GM23248 (cell line): ENCODE measurements at regions not wholly inside any gene's neighbourhood (a gene's known extent, or its start where the extent isn't known, plus 50 kb on each side); places are given as distances from the start of the nearest gene placed in this dataset.

Experiments used
- DNase-seq: peaks from one replicate; pipeline ENCODE4 v3.0.0-alpha.2; 2015
- H2AFZ ChIP-seq: fragments of 200-600 bp; sonication (generic); 2 replicates; pipeline ENCODE4 v1.6.1; 2016; ENCODE audit warnings: antibody characterized with exemption
- H3F3A ChIP-seq: fragments of 200-600 bp; sonication (generic); 2 replicates; pipeline ENCODE4 v1.6.1; 2016; ENCODE audit warnings: mild to moderate bottlenecking, antibody characterized with exemption, mixed run types; ENCODE audit not compliant: insufficient read depth
- H3K27ac ChIP-seq: fragments of 200-600 bp; sonication (generic); 2 replicates; pipeline ENCODE4 v1.5.1; 2016; ENCODE audit warnings: mild to moderate bottlenecking
- H3K27me3 ChIP-seq: fragments of 200-600 bp; sonication (generic); replicated peaks from 2 replicates; pipeline ENCODE4 v1.6.1; 2016; ENCODE audit warnings: mild to moderate bottlenecking; ENCODE audit not compliant: insufficient read depth
- H3K36me3 ChIP-seq: fragments of 200-600 bp; sonication (generic); 2 replicates; pipeline ENCODE4 v1.6.1; 2016; ENCODE audit warnings: low read depth, mild to moderate bottlenecking
- H3K4me1 ChIP-seq: fragments of 200-600 bp; sonication (generic); 2 replicates; pipeline ENCODE4 v1.6.1; 2016; ENCODE audit warnings: mild to moderate bottlenecking; ENCODE audit not compliant: insufficient read depth
- H3K4me2 ChIP-seq: fragments of 200-600 bp; sonication (generic); one replicate; pipeline ENCODE4 v1.6.1; 2016; ENCODE audit warnings: mild to moderate bottlenecking; ENCODE audit not compliant: unreplicated experiment
- H3K4me3 ChIP-seq: fragments of 200-600 bp; sonication (generic); 2 replicates; pipeline ENCODE4 v1.5.1; 2016; ENCODE audit warnings: mild to moderate bottlenecking
- H3K79me2 ChIP-seq: fragments of 200-600 bp; sonication (generic); 2 replicates; pipeline ENCODE4 v1.6.1; 2016; ENCODE audit warnings: mild to moderate bottlenecking; ENCODE audit not compliant: insufficient read depth
- H3K9ac ChIP-seq: fragments of 200-600 bp; sonication (generic); 2 replicates; pipeline ENCODE4 v1.6.1; 2016; ENCODE audit warnings: mild to moderate bottlenecking
- H3K9me2 ChIP-seq: fragments of 200-600 bp; sonication (generic); 2 replicates; pipeline ENCODE4 v1.6.1; 2016; ENCODE audit warnings: mixed run types, mild to moderate bottlenecking, moderate library complexity; ENCODE audit not compliant: insufficient read depth
- H3K9me3 ChIP-seq: fragments of 200-600 bp; sonication (generic); one replicate; pipeline ENCODE4 v1.6.1; 2017; ENCODE audit warnings: low read depth
- H4K20me1 ChIP-seq: fragments of 200-600 bp; sonication (generic); 2 replicates; pipeline ENCODE4 v1.6.0; 2016; ENCODE audit not compliant: insufficient read depth
- EZH2 ChIP-seq: fragments of 200-600 bp; sonication (generic); IDR thresholded peaks from 2 replicates; pipeline ENCODE4 v1.6.1; 2018; ENCODE audit warnings: antibody characterized with exemption, mild to moderate bottlenecking; ENCODE audit not compliant: insufficient read depth, poor library complexity, severe bottlenecking
- EZH2phosphoT487 ChIP-seq: fragments of 200-600 bp; sonication (generic); IDR thresholded peaks from 2 replicates; pipeline ENCODE4 v1.6.1; 2018; ENCODE audit warnings: antibody characterized with exemption, moderate library complexity, mild to moderate bottlenecking, low read depth; ENCODE audit not compliant: insufficient read depth
- WGBS, 2 experiments: methylation state at CpG; one replicate each; pipeline ENCODE4 v1.1.6; 2015 to 2017; ENCODE audit warnings: low lambda C conversion rate in 2 of 2, low coverage in 1 of 2; ENCODE audit errors: missing lambda C conversion rate in 2 of 2; 5-methylcytosine and 5-hydroxymethylcytosine counted together
- in situ Hi-C: fragments of 300-500 bp; cut with MboI; formaldehyde crosslinking; loops from 2 replicates; pipeline ENCODE4 v1.15.0; 2020

DNA sequence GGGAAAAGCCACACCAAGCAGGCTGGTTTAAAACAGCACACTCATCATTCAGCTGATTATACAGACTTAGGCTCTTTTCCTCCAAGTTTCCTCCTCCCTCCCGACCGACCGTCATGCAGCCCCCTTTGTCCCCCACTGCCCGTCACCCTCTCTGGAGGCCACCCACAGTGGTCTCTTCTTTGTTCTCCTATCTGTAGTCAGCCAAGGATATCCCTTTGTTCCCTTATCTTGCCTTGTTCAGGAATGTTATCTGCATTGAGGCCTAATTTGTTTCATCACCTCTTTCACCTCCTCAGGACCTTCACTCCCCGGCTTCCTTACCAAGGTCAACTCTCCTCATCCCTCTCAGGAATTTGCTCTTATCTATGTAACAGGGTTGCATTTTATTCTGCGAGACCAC is 186.4 kb upstream of the CDH13 start:
- no peak for TF ChIP-seq EZH2
- TF ChIP-seq EZH2phosphoT487: no peak
- Histone ChIP-seq H3K4me1 (no peaks in the 10 kb centered on the region), H3K4me2 (no peak overlapping the region), H3K79me2 (no peaks in the 10 kb centered on the region), H2AFZ (no peak overlapping the region), H4K20me1 (no peaks in the 10 kb centered on the region), H3K4me3 (no peak overlapping the region), H3K9me3 (no peaks in the 10 kb centered on the region), H3K36me3 (no peaks in the 10 kb centered on the region), H3K9me2 (no peaks in the 10 kb centered on the region), H3F3A (no peaks in the 10 kb centered on the region), H3K9ac (no peak overlapping the region), H3K27ac (no peak overlapping the region), H3K27me3 (peaks cover 31% of the 10 kb centered on the region)
- 40 to 58% methylated on average over 6 of the region's 6 CpGs for WGBS, 2 experiments
- in situ Hi-C loops: no loop called here
- no peak for DNase-seq

DNA sequence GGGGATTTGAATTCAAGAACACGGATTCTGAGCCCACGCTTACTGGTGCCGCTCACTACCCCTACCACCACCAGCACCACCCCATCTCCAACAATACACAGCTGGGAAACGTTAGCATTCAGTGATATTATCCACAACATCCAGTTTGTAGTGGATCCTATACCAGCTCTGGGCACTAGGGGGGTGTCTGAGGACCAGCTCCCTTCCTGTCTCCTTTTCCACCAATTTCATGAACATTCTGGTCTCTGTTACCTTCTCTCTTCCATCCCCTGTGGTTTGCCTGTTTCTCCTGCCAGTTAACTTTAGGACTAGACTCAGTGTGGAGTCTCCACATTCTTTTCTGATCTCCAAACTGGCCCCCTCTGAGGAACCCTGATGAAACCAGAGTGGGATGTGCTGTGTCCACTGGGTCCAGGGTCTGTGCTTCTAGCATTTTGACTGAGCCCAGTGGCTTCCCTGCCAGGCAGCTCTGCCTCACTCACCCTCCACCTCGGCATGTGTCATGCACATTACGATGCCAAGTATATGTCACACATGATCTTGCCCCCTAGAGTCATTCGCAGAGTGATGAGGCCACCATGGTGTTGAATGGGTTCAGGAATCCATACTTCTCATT is 187.0 kb upstream of the CDH13 start:
- no peaks in the 10 kb centered on the region for H3K79me2 ChIP-seq
- H3K4me3 ChIP-seq: no peak overlapping the region
- TF ChIP-seq EZH2: no peak
- TF ChIP-seq EZH2phosphoT487: no peak
- H3K27me3 ChIP-seq: peaks cover 32% of the 10 kb centered on the region
- H3K9me2 ChIP-seq: no peaks in the 10 kb centered on the region
- H3K36me3 ChIP-seq: no peaks in the 10 kb centered on the region
- no peak overlapping the region for H3K4me2 ChIP-seq
- no peak overlapping the region for H3K27ac ChIP-seq
- no peaks in the 10 kb centered on the region for H4K20me1 ChIP-seq
- H3K9me3 ChIP-seq: no peaks in the 10 kb centered on the region
- 39 to 41% methylated on average over 7 of the region's 7 CpGs for WGBS, 2 experiments
- H2AFZ ChIP-seq: no peak overlapping the region
- no peaks in the 10 kb centered on the region for H3F3A ChIP-seq
- peak; percentile 41 for DNase-seq
- H3K4me1 ChIP-seq: no peaks in the 10 kb centered on the region
- in situ Hi-C loops: no loop called here
- no peak overlapping the region for H3K9ac ChIP-seq

DNA sequence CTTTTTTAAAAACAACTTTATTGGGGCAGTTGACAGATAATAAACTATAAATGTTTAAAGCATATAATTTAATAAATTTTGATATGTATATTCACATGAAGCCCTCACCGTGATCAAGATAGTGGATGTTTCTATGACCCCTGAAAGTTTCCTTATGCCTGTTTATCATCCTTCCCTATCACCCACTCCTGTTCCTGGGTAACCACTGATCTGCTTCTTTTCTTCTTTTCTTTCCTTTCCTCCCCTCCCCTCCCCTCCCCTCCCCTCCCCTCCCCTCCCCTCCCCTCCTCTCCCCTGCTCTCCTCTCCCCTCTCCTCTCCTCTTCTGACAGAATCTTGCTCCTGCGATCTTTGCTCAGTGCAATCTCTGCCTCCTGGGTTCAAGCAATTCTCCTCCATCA is 193.7 kb upstream of the CDH13 start:
- Histone ChIP-seq H3K27ac (no peak overlapping the region), H3K4me3 (no peak overlapping the region), H3K79me2 (no peaks in the 10 kb centered on the region), H4K20me1 (no peaks in the 10 kb centered on the region), H3K4me1 (no peaks in the 10 kb centered on the region), H3K9ac (no peak overlapping the region), H3K36me3 (no peaks in the 10 kb centered on the region), H3F3A (no peaks in the 10 kb centered on the region), H3K9me2 (no peaks in the 10 kb centered on the region), H3K27me3 (peaks cover 26% of the 10 kb centered on the region), H2AFZ (no peak overlapping the region), H3K4me2 (no peak overlapping the region), H3K9me3 (no peaks in the 10 kb centered on the region)
- TF ChIP-seq EZH2phosphoT487: no peak
- no peak for TF ChIP-seq EZH2
- no peak for DNase-seq
- WGBS, 2 experiments: 46 to 47% methylated on average over 2 of the region's 2 CpGs
- in situ Hi-C loops: no loop called here

DNA sequence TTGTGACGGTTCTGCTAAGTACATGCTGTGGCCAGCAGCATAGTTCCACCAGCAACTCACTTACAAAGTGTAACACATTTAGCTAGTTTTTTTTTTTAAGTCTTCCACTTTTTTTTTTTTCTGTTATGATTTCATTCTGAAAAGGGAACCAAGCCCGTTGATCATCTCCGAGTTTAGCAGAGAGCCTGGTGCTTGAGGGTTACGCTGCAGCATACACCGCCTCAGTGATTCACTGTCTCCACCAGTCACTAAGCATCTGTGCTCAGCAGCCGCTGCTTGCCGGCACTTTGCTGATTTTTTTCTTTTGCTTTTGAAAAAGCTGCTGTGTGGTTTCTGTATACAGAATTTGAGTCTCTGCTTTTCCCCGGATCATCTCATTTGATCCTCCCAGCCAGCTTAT is 194.5 kb upstream of the CDH13 start:
- H3K9me2 ChIP-seq: no peaks in the 10 kb centered on the region
- H3F3A ChIP-seq: no peaks in the 10 kb centered on the region
- TF ChIP-seq EZH2phosphoT487 (no peak), EZH2 (no peak)
- H3K4me3 ChIP-seq: no peak overlapping the region
- H3K36me3 ChIP-seq: no peaks in the 10 kb centered on the region
- in situ Hi-C loops: no loop called here
- peak; percentile 26 for DNase-seq
- no peak overlapping the region for H3K4me2 ChIP-seq
- no peaks in the 10 kb centered on the region for H3K79me2 ChIP-seq
- 26 to 28% methylated on average over 8 of the region's 8 CpGs for WGBS, 2 experiments
- peaks cover 18% of the 10 kb centered on the region for H3K27me3 ChIP-seq
- no peak overlapping the region for H3K9ac ChIP-seq
- no peaks in the 10 kb centered on the region for H3K9me3 ChIP-seq
- H3K4me1 ChIP-seq: no peaks in the 10 kb centered on the region
- H2AFZ ChIP-seq: no peak overlapping the region
- H3K27ac ChIP-seq: no peak overlapping the region
- H4K20me1 ChIP-seq: no peaks in the 10 kb centered on the region

DNA sequence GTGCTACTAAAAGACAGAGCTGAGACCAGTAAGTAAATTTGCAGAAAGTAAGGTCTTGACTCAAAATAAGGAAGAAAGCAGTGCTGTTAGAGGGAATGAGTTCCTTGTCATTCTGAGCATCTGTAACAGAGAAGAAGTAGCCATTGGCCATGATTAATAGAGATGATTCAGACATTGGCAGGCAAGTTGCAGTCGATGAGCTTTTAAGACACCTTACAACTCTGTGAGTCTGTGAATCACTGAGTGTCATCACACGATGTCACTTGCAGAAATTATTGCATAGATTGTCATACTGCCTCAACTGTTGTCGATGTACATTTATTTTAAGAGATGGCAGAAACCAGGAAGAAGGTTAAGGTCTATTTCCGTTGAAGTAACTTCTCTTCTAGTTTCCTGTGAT is 201.1 kb upstream of the CDH13 start:
- Histone ChIP-seq H3K9ac (no peak overlapping the region), H3K4me2 (no peak overlapping the region), H3K36me3 (no peaks in the 10 kb centered on the region), H3K9me3 (no peaks in the 10 kb centered on the region), H3K4me3 (no peak overlapping the region), H3K9me2 (no peaks in the 10 kb centered on the region), H3F3A (no peaks in the 10 kb centered on the region), H3K27me3 (peaks cover 6% of the 10 kb centered on the region), H4K20me1 (no peaks in the 10 kb centered on the region), H3K79me2 (no peaks in the 10 kb centered on the region), H3K4me1 (no peaks in the 10 kb centered on the region), H3K27ac (no peak overlapping the region), H2AFZ (no peak overlapping the region)
- TF ChIP-seq EZH2 (no peak), EZH2phosphoT487 (no peak)
- WGBS, 2 experiments: 17 to 20% methylated on average over 4 of the region's 4 CpGs
- in situ Hi-C loops: no loop called here
- peak; percentile 26 for DNase-seq
